H9 (cell line): ENCODE measurements at regions not wholly inside any gene's neighbourhood (a gene's known extent, or its start where the extent isn't known, plus 50 kb on each side); places are given as distances from the start of the nearest gene placed in this dataset.

Experiments used
- DNase-seq: peaks from one replicate; pipeline ENCODE4 v3.0.0-alpha.2; 2017
- H2AFZ ChIP-seq: one replicate; pipeline ENCODE4 v1.6.1; 2013; ENCODE audit warnings: mild to moderate bottlenecking, low read length, control low read depth, moderate library complexity
- H2AK5ac ChIP-seq: 2 replicates; pipeline ENCODE4 v1.6.1; 2013; ENCODE audit warnings: low read length, control low read depth, mixed read lengths; ENCODE audit not compliant: insufficient read length
- H2BK120ac ChIP-seq: one replicate; pipeline ENCODE4 v1.6.1; 2013; ENCODE audit warnings: low read depth, mild to moderate bottlenecking, low read length, control low read depth, inconsistent platforms; ENCODE audit not compliant: poor library complexity, severe bottlenecking
- H2BK12ac ChIP-seq: 2 replicates; pipeline ENCODE4 v1.6.1; 2013; ENCODE audit warnings: low read length, control low read depth, mixed read lengths, low read depth; ENCODE audit not compliant: insufficient read length
- H2BK15ac ChIP-seq: 2 replicates; pipeline ENCODE4 v1.6.1; 2013; ENCODE audit warnings: low read depth, low read length, control low read depth
- H2BK20ac ChIP-seq: one replicate; pipeline ENCODE4 v1.6.1; 2013; ENCODE audit warnings: low read depth, mild to moderate bottlenecking, low read length, control low read depth, inconsistent platforms; ENCODE audit not compliant: poor library complexity, severe bottlenecking
- H2BK5ac ChIP-seq: 2 replicates; pipeline ENCODE4 v1.6.1; 2013; ENCODE audit warnings: low read length, control low read depth, mixed read lengths; ENCODE audit not compliant: insufficient read length
- H3K14ac ChIP-seq: 2 replicates; pipeline ENCODE4 v1.6.1; 2013; ENCODE audit warnings: low read length, control low read depth; ENCODE audit not compliant: insufficient read depth
- H3K18ac ChIP-seq: 2 replicates; pipeline ENCODE4 v1.6.1; 2013; ENCODE audit warnings: low read depth, mild to moderate bottlenecking, mixed read lengths, low read length, control low read depth; ENCODE audit not compliant: insufficient read length
- H3K23ac ChIP-seq: 2 replicates; pipeline ENCODE4 v1.6.1; 2013; ENCODE audit warnings: low read length, control low read depth, mixed read lengths, low read depth; ENCODE audit not compliant: insufficient read length
- H3K23me2 ChIP-seq: 2 replicates; pipeline ENCODE4 v1.6.1; 2013; ENCODE audit warnings: low read depth, mild to moderate bottlenecking, mixed read lengths, low read length, control low read depth; ENCODE audit not compliant: insufficient read length, poor library complexity, severe bottlenecking
- H3K27ac ChIP-seq: 2 replicates; pipeline ENCODE4 v1.5.1; 2013; ENCODE audit warnings: low read length, control low read depth, mixed read lengths, low read depth; ENCODE audit not compliant: insufficient read length
- H3K27me3 ChIP-seq: 2 replicates; pipeline ENCODE4 v1.6.1; 2013; ENCODE audit warnings: low read length, control low read depth, inconsistent platforms; ENCODE audit not compliant: insufficient read depth
- H3K4ac ChIP-seq: 2 replicates; pipeline ENCODE4 v1.6.1; 2013; ENCODE audit warnings: low read depth, mild to moderate bottlenecking, control low read depth, inconsistent platforms, low read length, moderate library complexity
- H3K4me1 ChIP-seq: 2 replicates; pipeline ENCODE4 v1.6.1; 2013; ENCODE audit warnings: low read length, control low read depth, inconsistent platforms; ENCODE audit not compliant: insufficient read depth
- H3K4me2 ChIP-seq: 2 replicates; pipeline ENCODE4 v1.6.1; 2013; ENCODE audit warnings: low read length, control low read depth, mixed read lengths; ENCODE audit not compliant: insufficient read length, insufficient read depth
- H3K56ac ChIP-seq: 2 replicates; pipeline ENCODE4 v1.6.1; 2013; ENCODE audit warnings: low read depth, mild to moderate bottlenecking, mixed read lengths, low read length, control low read depth; ENCODE audit not compliant: insufficient read length
- H3K79me1 ChIP-seq: 2 replicates; pipeline ENCODE4 v1.6.1; 2013; ENCODE audit warnings: low read depth, mild to moderate bottlenecking, moderate library complexity, low read length, control low read depth, inconsistent platforms; ENCODE audit not compliant: insufficient read depth, poor library complexity, severe bottlenecking
- H3K79me2 ChIP-seq: 2 replicates; pipeline ENCODE4 v1.6.1; 2013; ENCODE audit warnings: low read length, control low read depth, inconsistent platforms; ENCODE audit not compliant: insufficient read depth
- H3K9ac ChIP-seq: 2 replicates; pipeline ENCODE4 v1.6.1; 2013; ENCODE audit warnings: low read length, control low read depth, mixed read lengths; ENCODE audit not compliant: insufficient read length; ENCODE audit errors: extremely low read depth
- H3K9me3 ChIP-seq: one replicate; pipeline ENCODE4 v1.6.1; 2013; ENCODE audit warnings: low read depth, low read length, inconsistent platforms; ENCODE audit not compliant: control insufficient read depth
- H3T11ph ChIP-seq: one replicate; pipeline ENCODE4 v1.6.1; 2013; ENCODE audit warnings: mild to moderate bottlenecking, low read length, control low read depth, inconsistent platforms
- H4K20me1 ChIP-seq: one replicate; pipeline ENCODE4 v1.6.1; 2013; ENCODE audit not compliant: control insufficient read depth, insufficient read length, insufficient read depth
- H4K5ac ChIP-seq: 2 replicates; pipeline ENCODE4 v1.6.1; 2013; ENCODE audit warnings: low read depth, mild to moderate bottlenecking, mixed read lengths, low read length, control low read depth; ENCODE audit not compliant: insufficient read length
- H4K8ac ChIP-seq: replicated peaks from 2 replicates; pipeline ENCODE4 v1.6.1; 2013; ENCODE audit warnings: low read length, control low read depth, mixed read lengths, low read depth; ENCODE audit not compliant: insufficient read length
- H4K91ac ChIP-seq: 2 replicates; pipeline ENCODE4 v1.6.1; 2013; ENCODE audit warnings: low read depth, mild to moderate bottlenecking, moderate library complexity, mixed read lengths, low read length, control low read depth; ENCODE audit not compliant: insufficient read length
- H3K27ac Mint-ChIP-seq, 3 experiments: 2 replicates in 2 of 3; 3 replicates in 1 of 3; pipeline ENCODE4 v1.8.0; 2020 to 2021; ENCODE audit warnings: mixed read lengths in 3 of 3, mild to moderate bottlenecking in 1 of 3, moderate library complexity in 1 of 3
- H3K27me3 Mint-ChIP-seq: 2 replicates; pipeline ENCODE4 v1.8.0; 2021; ENCODE audit warnings: low read depth, mild to moderate bottlenecking, moderate library complexity, mixed read lengths
- H3K36me3 Mint-ChIP-seq, 3 experiments: 2 replicates in 2 of 3; 3 replicates in 1 of 3; pipeline ENCODE4 v1.8.0; 2020 to 2021; ENCODE audit warnings: low read depth in 3 of 3, mixed read lengths in 3 of 3; ENCODE audit not compliant: insufficient read depth in 1 of 3
- H3K4me1 Mint-ChIP-seq, 2 experiments: 2 replicates each; pipeline ENCODE4 v1.8.0; 2020; ENCODE audit warnings: mixed read lengths in 2 of 2
- H3K4me3 Mint-ChIP-seq, 2 experiments: 2 replicates in 1 of 2; 3 replicates in 1 of 2; pipeline ENCODE4 v1.8.0; 2020 to 2021; ENCODE audit warnings: mild to moderate bottlenecking in 2 of 2, mixed read lengths in 2 of 2, moderate library complexity in 1 of 2
- H3K9me3 Mint-ChIP-seq, 2 experiments: 2 replicates in 1 of 2; 3 replicates in 1 of 2; pipeline ENCODE4 v1.8.0; 2020; ENCODE audit warnings: mild to moderate bottlenecking in 2 of 2, mixed read lengths in 2 of 2, moderate library complexity in 1 of 2
- CTCF ChIP-seq: fragments of 200-600 bp; sonication (generic); conservative IDR thresholded peaks from 3 replicates; pipeline ENCODE4 v1.8.0; 2021; ENCODE audit warnings: antibody characterized with exemption, mild to moderate bottlenecking

GRCh38 chrX:13159886-13160285, 115.5 kb upstream of the FAM9C start:
- Histone ChIP-seq H3K14ac (no peak overlapping the region), H3K4me1 (peaks cover 4% of the 10 kb centered on the region; the same call in 1 of the 2 replicates), H4K8ac (no peak overlapping the region), H3K23me2 (no peaks in the 10 kb centered on the region), H3K9ac (no peak overlapping the region), H4K5ac (no peak overlapping the region), H3K79me2 (no peaks in the 10 kb centered on the region), H2BK120ac (no peak overlapping the region), H2AK5ac (no peak overlapping the region), H3K4me2 (no peak overlapping the region), H3K4ac (no peak overlapping the region), H4K20me1 (no peaks in the 10 kb centered on the region), H2BK5ac (no peak overlapping the region), H3K18ac (no peak overlapping the region), H2BK20ac (no peak overlapping the region), H3K27ac (no peak overlapping the region), H3K9me3 (peaks cover 8% of the 10 kb centered on the region), H2BK12ac (no peak overlapping the region), H2BK15ac (no peak overlapping the region), H2AFZ (no peak overlapping the region), H3K79me1 (no peaks in the 10 kb centered on the region), H3K56ac (no peak overlapping the region), H4K91ac (no peak overlapping the region), H3T11ph (no peak overlapping the region), H3K23ac (no peak overlapping the region), H3K27me3 (peaks cover 2% of the 10 kb centered on the region; the same call in 1 of the 2 replicates)
- Mint-ChIP-seq H3K27me3 (peaks cover 14% of the 10 kb centered on the region), H3K4me1 (peaks cover 19 to 27% of the 10 kb centered on the region in 2 experiments), H3K36me3 (peaks cover 4 to 8% (median 4%) of the 10 kb centered on the region in 3 experiments; a peak in 6 of 7 replicates), H3K27ac (no peak overlapping the region), H3K9me3 (peaks cover 63% of the 10 kb centered on the region in 2 experiments), H3K4me3 (no peak overlapping the region)
- DNase-seq: no peak
- no peak for TF ChIP-seq CTCF
